Activated CD8-positive, alpha-beta memory T cell treated with anti-CD3 and anti-CD28 coated beads for 24 hours (primary cell): ENCODE measurements at regions not wholly inside any gene's neighbourhood (a gene's known extent, or its start where the extent isn't known, plus 50 kb on each side); places are given as distances from the start of the nearest gene placed in this dataset.
"Not testable (repeated sequence)": the region's sequence is repeated elsewhere in the genome, so short reads cannot be mapped to it uniquely, and the experiment has no call there.

Experiments
- DNase-seq: peaks from one replicate; pipeline ENCODE4 v3.0.0-alpha.2; 2020

DNA sequence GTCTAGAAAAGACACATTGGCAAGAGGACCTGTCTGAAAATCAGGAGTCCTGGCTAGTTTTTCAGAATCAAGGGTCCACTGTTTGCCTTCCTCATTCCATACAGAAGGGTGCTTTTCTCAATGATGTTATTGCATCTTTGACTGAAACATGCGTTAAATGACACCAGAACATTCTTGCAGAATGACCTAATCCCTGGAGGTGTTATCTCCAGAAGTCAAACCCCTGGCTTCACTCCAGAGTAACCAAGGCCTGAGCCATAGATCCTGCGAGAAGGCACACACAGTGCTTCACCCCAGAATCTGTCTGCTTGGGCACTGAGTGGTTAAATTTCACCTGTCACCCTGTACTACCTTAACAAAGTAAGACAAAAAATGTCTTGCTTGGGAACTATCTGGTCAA lies 1055.2 kb upstream of the FANCL start:
- DNase-seq, result no peak

- no peak for DNase-seq
Observed at GRCh38 chr2:59295524-59296162, 1054.5 kb upstream of the FANCL start.

DNA sequence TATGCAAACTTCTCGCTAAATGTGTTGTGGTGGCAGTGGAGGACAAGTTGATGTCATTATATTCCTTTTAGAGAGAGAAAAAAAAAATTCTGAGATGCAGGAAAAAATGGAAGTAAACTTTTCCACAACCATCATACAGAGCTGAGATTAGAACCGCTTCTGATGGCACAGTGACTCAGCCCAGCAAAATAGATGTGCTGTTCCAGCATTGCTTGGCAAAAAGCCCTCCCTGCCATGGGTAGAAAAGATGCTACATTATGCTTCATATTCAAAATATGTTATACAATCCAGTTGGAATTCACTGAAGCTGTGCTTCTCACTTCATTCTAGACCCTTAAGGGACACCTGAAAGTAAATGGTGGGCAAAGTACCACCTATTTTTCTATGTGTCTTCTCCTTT lies 1047.6 kb upstream of the FANCL start:
- no peak for DNase-seq

DNA sequence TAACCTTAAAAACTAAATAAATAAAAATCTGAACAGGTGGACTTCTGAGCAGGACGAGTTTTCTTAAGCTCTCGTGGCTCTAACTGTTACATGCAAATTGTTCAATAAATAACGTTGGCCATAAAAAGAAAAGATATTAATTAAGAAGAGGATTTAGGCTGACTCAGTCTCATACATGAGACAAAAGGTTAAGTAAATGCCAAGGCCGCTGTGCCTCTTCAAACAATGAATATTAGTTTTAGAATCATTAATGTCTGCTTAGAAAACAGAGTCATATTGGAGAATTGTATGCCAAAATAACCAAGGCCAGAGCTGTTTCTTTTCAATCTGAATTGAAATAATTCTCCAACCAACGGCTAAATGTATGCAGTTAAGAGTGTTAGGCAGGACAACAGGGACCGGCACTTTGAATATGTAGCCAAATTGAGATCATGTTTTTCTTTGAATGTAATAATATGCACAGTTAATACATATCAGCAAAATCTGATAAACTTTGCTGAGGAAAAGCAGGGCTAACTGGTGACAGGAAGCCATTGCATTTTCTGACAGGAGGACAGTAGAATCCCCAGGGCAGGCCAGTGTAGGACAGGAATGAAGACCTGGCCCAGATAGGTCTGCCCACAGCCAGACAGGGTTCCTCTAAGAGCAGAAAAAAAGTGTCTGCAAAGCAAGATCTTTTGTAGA lies 1041.4 kb upstream of the FANCL start:
- no peak for DNase-seq

DNA sequence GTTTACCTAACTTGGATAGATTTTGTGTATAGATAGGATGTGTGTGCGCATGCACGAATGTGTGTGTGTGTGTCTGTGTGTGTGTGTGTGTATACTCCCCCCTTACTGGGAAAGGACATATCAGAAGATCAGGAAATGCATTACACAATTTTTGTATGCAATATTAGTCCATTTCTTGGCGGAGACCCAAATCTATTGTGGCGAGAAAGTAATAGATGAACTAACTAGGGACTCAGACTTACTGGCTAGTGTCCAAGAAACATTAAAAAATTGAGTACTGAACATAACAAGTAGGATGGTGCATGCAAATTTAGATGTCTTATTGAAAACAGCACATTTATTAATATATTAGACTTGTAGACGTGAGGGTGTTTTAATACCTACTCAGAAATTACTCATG lies 1036.5 kb upstream of the FANCL start:
- DNase-seq, result no peak

DNA sequence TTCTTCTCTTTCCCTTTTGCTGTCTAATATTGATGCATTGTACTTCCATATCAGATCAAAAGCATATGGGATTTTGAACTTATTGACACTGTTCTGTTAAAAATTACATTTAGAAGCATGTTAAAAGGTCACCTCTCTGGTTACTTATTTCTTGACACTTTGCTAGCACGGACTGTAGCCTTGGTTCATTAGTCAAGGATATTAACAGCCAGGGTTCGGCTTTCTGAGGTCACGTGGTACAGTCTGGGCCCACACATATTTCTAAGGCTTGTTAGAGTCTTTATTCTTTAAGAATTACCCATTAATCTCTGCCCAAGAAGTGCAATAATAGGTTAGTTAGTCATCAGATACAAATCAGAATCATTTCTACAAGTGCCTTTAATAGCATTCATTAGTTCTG lies 1035.8 kb upstream of the FANCL start:
- DNase-seq, result no peak

- DNase-seq, result no peak
Observed at GRCh38 chr2:59276033-59276432, 1034.9 kb upstream of the FANCL start.

- DNase-seq, result no peak
Observed at GRCh38 chr2:59266453-59266852, 1025.3 kb upstream of the FANCL start.

- DNase-seq, result no peak
Observed at GRCh38 chr2:59259913-59260312, 1018.8 kb upstream of the FANCL start.

- DNase-seq, result no peak
Observed at GRCh38 chr2:59256290-59256689, 1015.2 kb upstream of the FANCL start.

- DNase-seq, result no peak
Observed at GRCh38 chr2:59254279-59254678, 1013.2 kb upstream of the FANCL start.

DNA sequence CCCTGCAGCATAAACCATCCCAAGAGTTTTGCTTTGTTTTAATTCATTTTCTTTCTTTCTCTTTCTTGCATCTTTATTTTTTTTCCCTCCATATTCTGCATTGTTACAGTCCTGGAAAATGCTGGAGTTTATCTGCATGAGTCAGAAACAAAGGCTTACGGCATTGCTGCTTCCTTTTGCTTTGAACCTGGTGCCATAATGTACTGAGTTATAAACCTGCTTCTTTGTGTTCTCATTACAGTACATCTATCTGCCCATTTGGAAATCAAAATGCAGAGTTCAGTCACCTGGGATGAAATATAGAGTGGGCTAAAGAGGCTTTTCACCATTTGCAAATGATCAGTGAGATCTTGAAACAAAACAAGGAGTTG lies 1009.2 kb upstream of the FANCL start:
- DNase-seq, result no peak

DNA sequence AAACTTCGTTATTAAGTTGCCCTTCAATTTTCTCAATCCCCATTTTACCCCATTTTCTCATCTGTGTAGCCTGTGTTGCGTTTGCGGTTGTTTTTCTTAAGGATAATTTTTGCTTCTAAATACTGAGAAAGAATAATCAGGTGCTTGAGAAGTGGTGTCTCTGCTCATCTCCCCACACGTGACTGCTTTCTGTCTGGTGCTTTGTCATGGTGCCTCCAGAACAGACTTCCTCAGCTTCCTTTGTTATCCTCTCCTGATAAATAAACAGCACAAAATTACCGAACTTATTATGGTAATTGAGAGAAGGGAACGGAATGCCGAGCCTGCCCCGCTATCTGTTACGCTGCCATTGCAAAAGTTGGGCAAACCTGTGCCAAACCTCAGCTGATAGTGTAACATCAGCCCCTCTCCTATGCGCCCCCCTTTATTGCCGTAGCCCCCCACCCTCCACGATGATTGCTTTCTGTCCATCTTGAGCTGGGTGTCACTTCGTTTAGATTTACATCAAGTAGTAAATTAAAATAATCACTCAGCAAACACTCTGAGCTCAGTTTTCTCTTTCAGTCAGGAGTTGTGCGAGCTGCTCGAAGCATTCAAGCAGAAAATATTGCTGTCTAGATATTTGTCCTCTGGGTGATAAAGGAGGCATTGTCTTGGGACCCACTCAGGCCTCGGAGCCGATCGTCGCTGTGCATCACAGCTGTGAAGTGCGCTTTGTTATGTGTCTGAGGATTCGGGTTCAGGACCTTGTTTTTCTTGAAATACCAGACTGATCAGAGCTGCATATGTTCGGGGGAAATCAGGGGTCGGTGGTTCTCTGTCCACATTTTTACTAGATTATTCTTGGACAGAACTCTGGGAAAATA lies 1008.5 kb upstream of the FANCL start:
- no peak for DNase-seq

GRCh38 chr2:59239146-59239545 lies 998.0 kb upstream of the FANCL start:
- DNase-seq, result no peak

- no peak for DNase-seq
Observed at GRCh38 chr2:59237311-59237710, 996.2 kb upstream of the FANCL start.

GRCh38 chr2:59236723-59237122 lies 995.6 kb upstream of the FANCL start:
- DNase-seq, result no peak

- DNase-seq, result no peak
Observed at GRCh38 chr2:59233920-59234319, 992.8 kb upstream of the FANCL start.

GRCh38 chr2:59233448-59233847 lies 992.3 kb upstream of the FANCL start:
- DNase-seq, result no peak

GRCh38 chr2:59232394-59233165 lies 991.5 kb upstream of the FANCL start:
- no peak for DNase-seq

- not testable (repeated sequence) for DNase-seq
Observed at GRCh38 chr2:59226362-59226761, 985.2 kb upstream of the FANCL start.

GRCh38 chr2:59223742-59224141 lies 982.6 kb upstream of the FANCL start:
- no peak for DNase-seq

- DNase-seq, result no peak
Observed at GRCh38 chr2:59217360-59217759, 976.2 kb upstream of the FANCL start.

DNA sequence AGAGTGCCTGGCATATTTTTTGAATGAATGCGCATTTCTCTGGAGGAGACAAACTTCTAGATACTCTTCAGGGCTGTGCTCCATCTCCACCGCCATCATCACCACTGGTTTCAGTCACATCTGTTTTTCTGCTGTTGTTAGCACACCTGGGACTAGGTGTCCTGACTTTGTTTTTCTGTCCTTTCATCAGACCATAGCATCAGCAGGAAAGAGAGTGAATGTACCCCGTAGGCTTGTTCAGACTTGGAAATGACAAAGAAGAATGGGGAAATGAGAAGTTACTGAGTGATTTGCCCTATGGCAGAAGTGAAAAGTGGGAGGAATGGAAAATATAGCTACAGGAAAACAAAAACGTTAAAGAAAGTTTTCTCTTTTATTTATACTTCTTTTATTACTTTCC lies 965.2 kb upstream of the FANCL start:
- DNase-seq, result no peak
